GM23338 (cell line): ENCODE measurements at regions not wholly inside any gene's neighbourhood (a gene's known extent, or its start where the extent isn't known, plus 50 kb on each side); places are given as distances from the start of the nearest gene placed in this dataset.

Experiments
- ATAC-seq: fragments of 200-7000 bp; cut with Tn5 transposase; 3 replicates; pipeline ENCODE4 v1.9.1; 2020
- DNase-seq: peaks from one replicate; pipeline ENCODE4 v3.0.0-alpha.2; 2015; ENCODE audit warnings: low spot score
- H2AFZ ChIP-seq: fragments of 200-600 bp; sonication (generic); 2 replicates; pipeline ENCODE4 v1.8.0; 2016; ENCODE audit warnings: antibody characterized with exemption, mild to moderate bottlenecking, moderate library complexity
- H3F3A ChIP-seq: fragments of 200-600 bp; sonication (generic); replicated peaks from 2 replicates; pipeline ENCODE4 v1.8.0; 2017; ENCODE audit warnings: antibody characterized with exemption, mixed run types, low read depth
- H3K27ac ChIP-seq: fragments of 200-600 bp; sonication (generic); 2 replicates; pipeline ENCODE4 v1.6.1; 2016; ENCODE audit warnings: low read depth
- H3K27me3 ChIP-seq: fragments of 200-600 bp; sonication (generic); 2 replicates; pipeline ENCODE4 v1.8.0; 2016; ENCODE audit warnings: mild to moderate bottlenecking, mixed run types, moderate library complexity; ENCODE audit not compliant: insufficient read depth
- H3K36me3 ChIP-seq: fragments of 200-600 bp; sonication (generic); 2 replicates; pipeline ENCODE4 v1.8.0; 2016; ENCODE audit warnings: mild to moderate bottlenecking; ENCODE audit not compliant: insufficient read depth
- H3K4me1 ChIP-seq: fragments of 200-600 bp; sonication (generic); 2 replicates; pipeline ENCODE4 v1.8.0; 2016; ENCODE audit warnings: mild to moderate bottlenecking, moderate library complexity; ENCODE audit not compliant: insufficient read depth
- H3K4me2 ChIP-seq: fragments of 200-600 bp; sonication (generic); 2 replicates; pipeline ENCODE4 v1.7.1; 2017; ENCODE audit warnings: mixed run types
- H3K4me3 ChIP-seq: fragments of 200-600 bp; sonication (generic); 2 replicates; pipeline ENCODE4 v1.6.1; 2016; ENCODE audit warnings: mixed run types
- H3K79me2 ChIP-seq: fragments of 200-600 bp; sonication (generic); replicated peaks from 2 replicates; pipeline ENCODE4 v1.8.0; 2017; ENCODE audit warnings: mild to moderate bottlenecking; ENCODE audit not compliant: insufficient read depth
- H3K9me2 ChIP-seq: fragments of 200-600 bp; sonication (generic); 2 replicates; pipeline ENCODE4 v1.8.0; 2017; ENCODE audit not compliant: insufficient read depth
- H4K20me1 ChIP-seq: fragments of 200-600 bp; sonication (generic); replicated peaks from 2 replicates; pipeline ENCODE4 v1.8.0; 2017; ENCODE audit warnings: mild to moderate bottlenecking; ENCODE audit not compliant: insufficient read depth
- H3K27ac Mint-ChIP-seq: 2 replicates; pipeline ENCODE4 v1.8.0; 2020; ENCODE audit warnings: inconsistent platforms, mild to moderate bottlenecking, moderate library complexity, mixed read lengths
- H3K27me3 Mint-ChIP-seq: 3 replicates; pipeline ENCODE4 v1.8.0; 2022; ENCODE audit warnings: low read depth, mild to moderate bottlenecking, moderate library complexity, mixed read lengths, inconsistent platforms; ENCODE audit not compliant: insufficient read depth, poor library complexity
- H3K36me3 Mint-ChIP-seq: 3 replicates; pipeline ENCODE4 v1.8.0; 2021; ENCODE audit warnings: low read depth, mild to moderate bottlenecking, inconsistent platforms, moderate library complexity, mixed read lengths
- H3K4me1 Mint-ChIP-seq: 3 replicates; pipeline ENCODE4 v1.8.0; 2020; ENCODE audit warnings: mild to moderate bottlenecking, inconsistent platforms, mixed read lengths
- H3K4me3 Mint-ChIP-seq: 3 replicates; pipeline ENCODE4 v1.8.0; 2021; ENCODE audit warnings: moderate library complexity, mild to moderate bottlenecking, inconsistent platforms, mixed read lengths
- H3K9me3 Mint-ChIP-seq: 3 replicates; pipeline ENCODE4 v1.8.0; 2020; ENCODE audit warnings: moderate library complexity, mild to moderate bottlenecking, inconsistent platforms, mixed read lengths
- CREB1 ChIP-seq: fragments of 250-450 bp; sonication (Bioruptor Pico); IDR thresholded peaks from 2 replicates; pipeline ENCODE4 v1.5.0; 2020; ENCODE audit warnings: low read depth, mild to moderate bottlenecking, moderate library complexity
- CTCF ChIP-seq, 2 experiments: fragments of 200-600 bp in 1 of 2; sonication (generic) in 1 of 2; conservative IDR thresholded peaks; 2 replicates each; pipeline versions ENCODE4 v1.5.1 to v1.6.1; 2016 to 2017; ENCODE audit warnings: antibody characterized with exemption in 2 of 2, low read depth in 2 of 2, mild to moderate bottlenecking in 2 of 2, moderate library complexity in 1 of 2
- EZH2 ChIP-seq: fragments of 200-600 bp; sonication (generic); IDR thresholded peaks from one replicate; pipeline ENCODE4 v1.8.0; 2017; ENCODE audit warnings: antibody characterized with exemption, mild to moderate bottlenecking, low read depth; ENCODE audit not compliant: unreplicated experiment
- EZH2phosphoT487 ChIP-seq: fragments of 200-600 bp; sonication (generic); IDR thresholded peaks from one replicate; pipeline ENCODE4 v1.8.1; 2018; ENCODE audit warnings: antibody characterized with exemption; ENCODE audit not compliant: unreplicated experiment
- JUNB ChIP-seq: IDR thresholded peaks from one replicate; pipeline ENCODE4 v1.6.1; 2016; ENCODE audit warnings: antibody characterized with exemption; ENCODE audit not compliant: unreplicated experiment
- NANOG ChIP-seq: IDR thresholded peaks from 2 replicates; pipeline ENCODE4 v1.6.1; 2016; ENCODE audit warnings: antibody characterized with exemption, borderline replicate concordance
- POLR2AphosphoS5 ChIP-seq: IDR thresholded peaks from 2 replicates; pipeline ENCODE4 v1.6.1; 2016; ENCODE audit warnings: antibody characterized with exemption, low read depth
- STAT1 ChIP-seq: IDR thresholded peaks from one replicate; pipeline ENCODE4 v1.6.1; 2016; ENCODE audit warnings: antibody characterized with exemption; ENCODE audit not compliant: unreplicated experiment
- ZNF114 ChIP-seq: fragments of 250-450 bp; sonication (Bioruptor Pico); IDR thresholded peaks from 2 replicates; pipeline ENCODE4 v1.5.0; 2020; ENCODE audit warnings: mild to moderate bottlenecking, moderate library complexity
- TF ChIP-seq, protein P1 (sequence below): IDR thresholded peaks from 2 replicates; pipeline ENCODE4 v1.6.1; 2016; ENCODE audit warnings: antibody characterized with exemption

GRCh38 chr2:139872032-139872431, 1091.8 kb upstream of the NXPH2 start:
- ATAC-seq = no peak
- H3K27me3 ChIP-seq = no peaks in the 10 kb centered on the region
- H3K4me1 ChIP-seq = peaks cover 12% of the 10 kb centered on the region
- H3K4me1 Mint-ChIP-seq = peaks cover 10% of the 10 kb centered on the region
- H3K36me3 ChIP-seq = no peaks in the 10 kb centered on the region
- H3K4me2 ChIP-seq = no peak overlapping the region
- H3F3A ChIP-seq = no peaks in the 10 kb centered on the region
- no peaks in the 10 kb centered on the region for H3K79me2 ChIP-seq
- H3K27ac ChIP-seq = no peak overlapping the region
- H4K20me1 ChIP-seq = no peaks in the 10 kb centered on the region
- peaks cover 6% of the 10 kb centered on the region; the same call in 1 of the 3 replicates for H3K36me3 Mint-ChIP-seq
- no peak overlapping the region for H3K4me3 Mint-ChIP-seq
- no peak overlapping the region for H3K4me3 ChIP-seq
- no peak for TF ChIP-seq STAT1
- no peak overlapping the region for H2AFZ ChIP-seq
- DNase-seq = peak; percentile 36
- H3K9me3 Mint-ChIP-seq = peaks cover 3% of the 10 kb centered on the region; the same call in 2 of the 3 replicates
- peaks cover 4% of the 10 kb centered on the region; the same call in 1 of the 2 replicates for H3K9me2 ChIP-seq
- H3K27me3 Mint-ChIP-seq = peaks cover 2% of the 10 kb centered on the region
- no peak overlapping the region for H3K27ac Mint-ChIP-seq

- ATAC-seq (no peak), DNase-seq (no peak)
- Histone ChIP-seq H3K36me3 (no peaks in the 10 kb centered on the region), H4K20me1 (no peaks in the 10 kb centered on the region), H3K4me3 (no peak overlapping the region), H3K9me2 (peaks cover 4% of the 10 kb centered on the region; the same call in 1 of the 2 replicates), H3F3A (no peaks in the 10 kb centered on the region), H3K79me2 (no peaks in the 10 kb centered on the region), H3K4me1 (peaks cover 12% of the 10 kb centered on the region), H3K27me3 (no peaks in the 10 kb centered on the region), H3K27ac (no peak overlapping the region), H2AFZ (peak overlapping the region; percentile 48; the same call in 1 of the 2 replicates), H3K4me2 (no peak overlapping the region)
- peaks cover 2% of the 10 kb centered on the region for H3K27me3 Mint-ChIP-seq
- TF ChIP-seq, protein P1, sequence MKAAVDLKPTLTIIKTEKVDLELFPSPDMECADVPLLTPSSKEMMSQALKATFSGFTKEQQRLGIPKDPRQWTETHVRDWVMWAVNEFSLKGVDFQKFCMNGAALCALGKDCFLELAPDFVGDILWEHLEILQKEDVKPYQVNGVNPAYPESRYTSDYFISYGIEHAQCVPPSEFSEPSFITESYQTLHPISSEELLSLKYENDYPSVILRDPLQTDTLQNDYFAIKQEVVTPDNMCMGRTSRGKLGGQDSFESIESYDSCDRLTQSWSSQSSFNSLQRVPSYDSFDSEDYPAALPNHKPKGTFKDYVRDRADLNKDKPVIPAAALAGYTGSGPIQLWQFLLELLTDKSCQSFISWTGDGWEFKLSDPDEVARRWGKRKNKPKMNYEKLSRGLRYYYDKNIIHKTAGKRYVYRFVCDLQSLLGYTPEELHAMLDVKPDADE = no peak
- TF ChIP-seq POLR2AphosphoS5 (no peak), NANOG (no peak)
- H3K36me3 Mint-ChIP-seq = peaks cover 18% of the 10 kb centered on the region; the same call in 1 of the 3 replicates
- no peak overlapping the region for H3K4me3 Mint-ChIP-seq
- H3K9me3 Mint-ChIP-seq = peaks cover 17% of the 10 kb centered on the region
- H3K27ac Mint-ChIP-seq = no peak overlapping the region
- H3K4me1 Mint-ChIP-seq = peaks cover 6% of the 10 kb centered on the region
These were observed 1087.5 kb upstream of the NXPH2 start for GRCh38 chr2:139867601-139868226.

DNA sequence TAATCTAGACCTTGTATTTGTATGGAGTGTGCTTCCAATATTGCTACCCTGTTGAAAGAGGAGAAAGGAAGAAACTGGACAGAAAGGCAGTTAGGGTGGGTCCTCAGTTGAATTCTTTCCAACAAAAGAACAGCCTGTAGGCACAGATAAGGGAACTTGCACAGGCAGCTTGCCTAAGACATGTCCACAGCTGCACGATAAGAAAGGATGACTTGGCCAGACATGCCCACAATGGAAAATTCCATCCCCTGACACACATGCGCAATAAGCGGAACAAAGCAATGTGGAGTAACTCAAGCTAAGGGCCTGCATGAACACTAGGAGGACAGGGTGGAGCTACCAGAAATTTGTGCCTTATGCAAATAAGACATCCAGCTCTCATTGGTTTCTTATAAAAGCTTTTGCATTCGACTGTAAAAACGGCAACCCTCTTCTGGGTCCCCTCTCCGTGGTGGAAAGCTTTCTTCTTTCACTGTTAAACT, 1084.7 kb upstream of the NXPH2 start:
- peaks cover 12% of the 10 kb centered on the region for H3K4me1 ChIP-seq
- no peaks in the 10 kb centered on the region for H3K79me2 ChIP-seq
- no peaks in the 10 kb centered on the region for H3K9me2 ChIP-seq
- no peak for DNase-seq
- no peak for ATAC-seq
- no peak overlapping the region for H2AFZ ChIP-seq
- H3K27me3 ChIP-seq = no peaks in the 10 kb centered on the region
- Mint-ChIP-seq H3K27me3 (no peaks in the 10 kb centered on the region), H3K4me1 (peaks cover 4% of the 10 kb centered on the region), H3K27ac (no peak overlapping the region), H3K36me3 (peaks cover 12% of the 10 kb centered on the region; the same call in 2 of the 3 replicates), H3K4me3 (no peak overlapping the region), H3K9me3 (peaks cover 20% of the 10 kb centered on the region; the same call in 2 of the 3 replicates)
- H3K36me3 ChIP-seq = no peaks in the 10 kb centered on the region
- H3K4me3 ChIP-seq = no peak overlapping the region
- no peaks in the 10 kb centered on the region for H3F3A ChIP-seq
- H3K4me2 ChIP-seq = no peak overlapping the region
- H4K20me1 ChIP-seq = no peaks in the 10 kb centered on the region
- H3K27ac ChIP-seq = no peak overlapping the region
- TF ChIP-seq EZH2 (no peak), POLR2AphosphoS5 (no peak), ZNF114 (no peak), JUNB (no peak), CREB1 (no peak), NANOG (no peak), EZH2phosphoT487 (no peak), CTCF (conservative IDR thresholded peaks at IDR 0.05; ENCODE audit: low read depth in 2 of 2) (no peak)
